Esophagus squamous epithelium (tissue), 4 donors: ENCODE measurements at regions not wholly inside any gene's neighbourhood (a gene's known extent, or its start where the extent isn't known, plus 50 kb on each side); places are given as distances from the start of the nearest gene placed in this dataset.

Experiments used
- POLR2A ChIP-seq, 4 donors: fragments of 450-650 bp; IDR thresholded peaks; one replicate each; pipeline ENCODE4 v1.6.1; 2017; ENCODE audit warnings: antibody characterized with exemption in 4 of 4, mild to moderate bottlenecking in 4 of 4, moderate library complexity in 3 of 4
- TF ChIP-seq, protein P1 (sequence below), 6 experiments: fragments of 450-650 bp in 4 of 6; fragments of 200-600 bp in 2 of 6; sonication (generic) in 2 of 6; IDR thresholded peaks; one replicate each; pipeline ENCODE4 v1.5.1; 2016 to 2019; ENCODE audit warnings: antibody characterized with exemption in 6 of 6, mild to moderate bottlenecking in 4 of 6, moderate library complexity in 4 of 6

DNA sequence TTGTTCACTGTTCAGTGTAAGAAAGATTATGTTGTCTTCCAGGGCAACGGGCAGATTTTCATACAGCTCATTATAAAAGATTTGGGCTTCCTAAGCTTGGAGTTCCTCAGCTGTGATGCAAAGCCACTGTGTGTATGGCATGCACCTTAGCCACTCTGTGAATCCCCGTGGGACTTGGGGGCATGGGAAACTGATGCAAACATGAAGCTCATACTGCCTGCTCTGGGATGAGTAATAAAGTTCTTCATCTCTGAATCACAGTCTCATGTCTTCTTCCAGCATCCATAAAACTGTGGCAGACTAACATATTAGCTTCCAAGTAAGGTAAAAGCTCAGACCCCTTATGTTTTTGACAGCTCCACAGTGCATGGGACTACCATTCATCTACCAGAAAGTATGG lies 154.3 kb upstream of the RORA start:
- TF ChIP-seq POLR2A (IDR thresholded peaks at IDR 0.05) = no peak
- TF ChIP-seq, protein P1, sequence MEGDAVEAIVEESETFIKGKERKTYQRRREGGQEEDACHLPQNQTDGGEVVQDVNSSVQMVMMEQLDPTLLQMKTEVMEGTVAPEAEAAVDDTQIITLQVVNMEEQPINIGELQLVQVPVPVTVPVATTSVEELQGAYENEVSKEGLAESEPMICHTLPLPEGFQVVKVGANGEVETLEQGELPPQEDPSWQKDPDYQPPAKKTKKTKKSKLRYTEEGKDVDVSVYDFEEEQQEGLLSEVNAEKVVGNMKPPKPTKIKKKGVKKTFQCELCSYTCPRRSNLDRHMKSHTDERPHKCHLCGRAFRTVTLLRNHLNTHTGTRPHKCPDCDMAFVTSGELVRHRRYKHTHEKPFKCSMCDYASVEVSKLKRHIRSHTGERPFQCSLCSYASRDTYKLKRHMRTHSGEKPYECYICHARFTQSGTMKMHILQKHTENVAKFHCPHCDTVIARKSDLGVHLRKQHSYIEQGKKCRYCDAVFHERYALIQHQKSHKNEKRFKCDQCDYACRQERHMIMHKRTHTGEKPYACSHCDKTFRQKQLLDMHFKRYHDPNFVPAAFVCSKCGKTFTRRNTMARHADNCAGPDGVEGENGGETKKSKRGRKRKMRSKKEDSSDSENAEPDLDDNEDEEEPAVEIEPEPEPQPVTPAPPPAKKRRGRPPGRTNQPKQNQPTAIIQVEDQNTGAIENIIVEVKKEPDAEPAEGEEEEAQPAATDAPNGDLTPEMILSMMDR (IDR thresholded peaks at IDR 0.05) = no peak
